HS-5 (cell line): ENCODE measurements at regions not wholly inside any gene's neighbourhood (a gene's known extent, or its start where the extent isn't known, plus 50 kb on each side); places are given as distances from the start of the nearest gene placed in this dataset.
"Not testable (repeated sequence)": the region's sequence is repeated elsewhere in the genome, so short reads cannot be mapped to it uniquely, and the experiment has no call there.

Experiments used
- DNase-seq: peaks from one replicate; pipeline ENCODE4 v3.0.0-alpha.2; 2012; ENCODE audit warnings: low read depth

DNA sequence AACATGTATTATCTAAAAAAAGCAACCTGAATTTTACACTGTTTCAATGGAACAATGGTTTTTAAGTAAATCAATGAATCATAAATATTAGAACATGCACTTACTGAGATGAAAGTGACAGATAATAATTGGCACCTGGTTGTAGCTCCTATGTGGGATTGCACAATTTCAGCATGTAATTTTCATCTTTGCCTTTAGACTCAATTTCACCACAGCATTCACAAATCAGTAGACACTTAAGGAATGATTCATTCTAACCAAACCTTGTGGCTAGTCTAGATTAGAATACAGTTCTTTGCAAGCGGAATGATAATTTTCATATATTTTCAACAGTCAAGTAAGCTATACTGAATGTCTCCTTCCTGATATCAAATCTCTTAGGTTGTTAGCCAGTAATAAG is 853.4 kb downstream of the KCNT2 start:
- DNase-seq: no peak

DNA sequence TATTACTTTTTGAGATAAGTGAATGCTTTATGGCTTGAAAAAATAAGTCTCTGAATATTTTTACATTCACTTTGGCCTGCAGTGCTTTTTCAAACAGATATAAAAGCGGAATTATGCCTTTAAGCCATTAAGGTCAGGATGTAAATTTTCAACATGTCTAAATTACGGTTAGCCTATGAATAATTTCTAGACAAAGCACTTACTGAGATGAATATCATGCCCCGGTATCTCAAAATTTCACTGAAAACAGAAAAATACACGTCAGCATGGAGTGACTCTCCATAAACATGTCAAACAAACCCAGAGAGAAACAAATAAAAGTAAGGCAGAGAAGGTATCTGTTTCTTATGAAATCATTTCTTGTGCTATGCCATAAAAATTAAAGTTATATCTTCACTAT is 853.9 kb downstream of the KCNT2 start:
- no peak for DNase-seq

DNA sequence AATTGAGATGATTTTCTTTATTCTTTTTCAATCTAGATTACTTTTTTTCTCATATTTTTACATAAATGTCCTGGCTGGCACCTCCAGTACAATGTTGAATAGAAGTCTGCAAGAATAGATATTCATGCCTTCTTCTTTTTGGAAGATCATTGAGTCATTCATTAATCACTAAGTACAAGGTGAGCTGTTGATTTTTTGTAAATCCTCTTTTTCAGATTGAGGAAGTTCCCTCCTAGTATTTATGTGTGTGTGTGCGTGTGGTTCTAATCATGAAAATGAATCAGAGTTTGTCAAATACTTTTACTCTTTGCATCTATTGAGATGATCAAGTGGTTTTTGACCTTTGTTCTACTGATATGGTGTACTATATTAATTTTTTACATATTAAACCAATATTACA is 859.3 kb downstream of the KCNT2 start:
- DNase-seq: no peak

DNA sequence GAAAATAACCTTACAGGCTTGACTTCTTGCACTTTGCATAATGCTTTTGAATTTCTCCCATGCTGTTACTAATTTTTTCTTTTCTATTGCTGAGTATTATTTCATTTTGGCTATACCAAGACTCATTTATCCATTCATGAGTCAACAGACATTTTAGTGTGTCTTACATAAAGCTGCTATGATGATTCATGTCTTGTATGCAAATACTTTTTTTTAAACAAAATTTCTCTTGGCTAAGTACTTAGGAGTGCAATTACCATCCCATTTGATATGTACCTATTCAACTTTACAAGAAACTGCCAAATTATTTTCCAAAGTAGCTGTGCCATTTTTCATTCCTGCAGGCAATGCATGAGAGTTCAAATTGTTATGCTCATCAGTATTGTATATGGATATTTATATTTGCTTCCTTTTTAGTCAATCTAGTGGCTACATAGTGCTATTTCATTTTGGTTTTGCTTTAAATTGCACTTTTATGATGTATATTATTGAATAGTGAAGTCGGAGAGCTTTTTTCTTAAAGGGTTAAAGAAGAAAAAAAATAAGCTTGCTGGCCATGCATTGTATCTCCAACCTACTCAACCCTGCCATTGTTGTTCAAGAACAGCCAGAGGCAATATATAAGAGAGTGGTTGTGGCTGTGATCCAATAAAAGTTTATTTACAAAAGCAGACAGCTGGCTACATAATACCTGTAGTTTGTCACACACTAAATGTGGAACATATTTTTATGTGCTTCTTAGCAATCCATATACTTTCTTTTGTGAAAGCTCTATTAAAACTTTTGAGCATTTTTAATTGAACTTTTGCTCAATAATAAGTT is 862.8 kb downstream of the KCNT2 start:
- no peak for DNase-seq

DNA sequence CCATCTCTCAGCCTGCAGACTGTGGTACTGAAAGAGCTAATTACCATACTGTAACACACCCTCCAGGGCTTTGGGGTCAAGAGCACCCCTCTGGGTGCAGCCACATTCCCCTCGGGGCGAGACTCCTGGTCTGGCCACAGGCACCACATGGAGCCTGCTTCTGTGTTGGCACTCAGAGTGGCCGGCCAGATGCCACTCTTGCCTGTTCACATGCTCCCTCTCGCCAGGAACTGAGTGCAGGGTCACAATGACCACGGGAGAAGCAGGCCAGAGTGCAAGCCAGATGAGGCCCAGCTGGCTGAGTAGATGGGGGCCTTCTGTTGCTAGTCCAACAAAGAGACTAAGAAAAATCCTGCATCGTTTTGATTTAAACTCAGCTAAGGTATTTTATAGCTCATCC is 864.0 kb downstream of the KCNT2 start:
- DNase-seq: no peak

DNA sequence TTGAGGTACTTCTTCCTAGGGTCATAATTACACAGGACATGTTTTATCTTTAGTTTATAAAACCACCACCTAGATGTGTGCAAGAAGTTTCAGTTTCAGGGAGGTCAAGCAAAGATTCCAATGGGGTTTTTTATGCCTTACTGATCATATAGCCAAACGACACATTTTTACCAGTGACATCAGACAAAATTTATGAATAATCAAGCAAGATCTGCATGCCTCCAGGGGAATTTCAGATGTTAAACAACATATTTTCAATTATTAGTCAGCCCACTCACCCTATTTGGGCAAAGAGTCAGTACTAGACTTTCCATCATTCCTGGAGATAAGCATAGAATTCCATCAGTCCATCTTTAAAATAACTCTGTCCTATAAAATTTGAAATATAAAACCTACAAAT is 867.4 kb downstream of the KCNT2 start:
- DNase-seq: peak; percentile 20

DNA sequence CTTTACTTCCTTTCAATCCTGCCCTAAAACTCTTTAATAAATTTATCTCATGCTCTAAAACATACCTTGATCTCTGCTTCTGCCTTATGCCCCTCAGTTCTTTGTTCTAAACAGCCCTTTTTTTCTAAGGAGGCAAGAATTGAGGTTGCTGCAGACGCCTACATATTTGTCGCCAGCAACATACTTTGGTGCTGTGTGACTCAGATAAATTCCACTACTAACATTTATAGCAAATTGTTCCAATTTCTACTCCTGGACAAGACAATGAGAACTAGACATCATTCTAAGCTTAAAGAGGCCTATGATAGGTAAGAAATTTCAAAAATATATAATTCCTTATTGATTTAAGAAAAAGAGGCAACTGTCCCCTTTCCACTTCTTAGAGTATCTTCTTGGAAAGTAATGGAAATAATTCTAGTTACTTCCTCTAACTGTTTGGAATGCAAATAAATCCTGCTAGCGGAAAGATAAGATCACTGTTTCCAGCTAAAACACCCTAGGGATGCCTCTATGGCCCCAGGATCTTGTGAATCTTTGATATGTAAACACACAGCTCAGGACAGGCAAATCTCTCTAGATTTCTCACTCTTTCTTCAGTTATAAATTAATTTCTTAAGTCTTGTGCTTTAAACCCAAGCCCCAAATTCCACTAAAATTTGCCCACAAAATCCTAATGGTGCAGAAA is 869.1 kb downstream of the KCNT2 start:
- DNase-seq: no peak

DNA sequence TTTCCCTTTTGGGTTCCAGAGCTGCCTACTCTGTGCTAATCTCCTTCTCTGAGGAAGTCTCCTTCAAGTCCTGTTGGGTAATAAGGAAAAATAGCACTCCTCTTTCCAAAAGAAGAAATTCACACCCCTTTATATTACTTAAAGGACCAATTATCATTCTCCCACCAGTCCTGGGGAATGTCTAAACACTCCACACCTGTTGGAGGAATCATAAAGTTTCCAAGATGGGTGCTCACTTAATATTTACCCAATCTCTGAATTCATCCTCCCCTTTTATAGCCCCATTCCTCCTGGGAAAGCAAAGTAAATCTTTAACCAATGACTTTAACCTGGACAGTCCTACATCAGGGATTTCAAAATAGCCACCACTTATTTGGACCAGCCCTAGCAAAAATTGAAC is 873.1 kb downstream of the KCNT2 start:
- no peak for DNase-seq

DNA sequence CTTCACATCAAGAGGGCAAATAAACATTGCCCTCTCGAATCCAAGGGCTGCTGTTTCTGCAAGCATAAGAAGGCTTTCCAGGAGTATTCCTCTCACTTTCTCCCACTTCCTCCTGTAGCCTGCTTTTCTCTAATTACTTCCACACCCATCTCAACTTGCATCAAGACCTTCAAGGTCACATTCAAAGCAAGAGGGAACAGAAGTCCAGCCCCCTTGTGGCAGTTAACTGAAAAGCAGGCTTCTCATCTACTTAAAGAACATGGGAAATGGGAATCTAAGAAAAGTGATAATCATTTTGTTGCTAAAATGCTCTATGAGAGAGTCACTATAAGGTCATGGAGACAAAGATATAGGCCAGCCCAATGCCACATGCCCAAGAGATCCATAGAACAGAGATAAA is 874.4 kb downstream of the KCNT2 start:
- DNase-seq: no peak

DNA sequence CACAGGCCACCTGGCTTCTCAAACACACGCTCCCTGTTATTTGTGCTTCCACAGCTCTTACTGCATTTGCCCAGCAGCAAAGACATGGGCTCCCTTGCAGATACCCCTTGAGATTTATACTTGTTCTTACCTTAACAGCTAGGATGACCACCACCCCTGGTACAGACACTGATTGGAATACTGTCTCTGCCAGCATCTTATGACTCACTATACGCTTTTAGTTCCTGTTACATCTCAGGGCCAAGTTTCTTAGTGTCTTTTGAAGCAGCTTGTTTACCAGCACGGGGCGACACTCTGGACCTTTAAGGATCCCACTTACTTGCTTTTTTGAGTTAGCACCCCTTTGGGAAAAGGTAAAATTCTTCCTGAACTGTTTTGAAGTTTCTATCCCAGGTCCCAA is 874.8 kb downstream of the KCNT2 start:
- DNase-seq: no peak

DNA sequence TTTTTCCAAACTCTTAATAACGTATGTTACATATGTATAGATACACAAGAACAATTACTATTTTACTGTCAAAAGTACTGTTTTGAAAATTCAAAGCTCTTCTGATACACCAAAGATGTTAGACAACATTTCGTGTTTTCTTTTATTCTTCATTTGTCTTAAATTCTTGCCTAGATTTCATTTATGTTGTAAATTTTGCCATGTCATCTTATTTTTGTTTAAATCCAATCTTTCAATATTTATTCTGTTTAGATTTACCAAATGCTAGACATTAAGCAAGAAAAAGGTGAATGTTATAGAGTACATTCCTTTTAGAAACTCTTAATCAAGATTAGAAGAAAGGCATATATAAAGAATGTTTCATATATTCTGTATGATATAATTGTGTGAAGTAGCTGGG is 876.9 kb downstream of the KCNT2 start:
- no peak for DNase-seq

DNA sequence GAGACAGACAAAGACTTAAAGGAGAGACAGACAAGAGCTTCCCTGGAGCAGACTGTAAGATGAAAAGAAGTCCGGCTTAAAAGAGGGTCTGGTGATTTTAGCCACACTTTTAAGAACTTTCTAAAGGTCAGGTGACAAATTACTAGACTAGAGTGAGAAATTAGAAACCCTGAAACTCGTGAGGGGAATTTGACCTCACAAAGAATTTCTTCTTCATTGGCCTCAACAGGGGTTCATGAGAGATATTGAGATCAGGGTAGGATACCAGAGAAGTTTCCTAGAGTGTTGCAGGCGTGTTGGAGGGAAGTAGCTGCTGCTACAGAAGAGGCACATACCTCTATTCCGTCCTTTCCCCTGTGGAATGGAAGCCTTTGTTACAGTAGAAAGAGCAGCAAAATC is 884.4 kb downstream of the KCNT2 start:
- DNase-seq: no peak

DNA sequence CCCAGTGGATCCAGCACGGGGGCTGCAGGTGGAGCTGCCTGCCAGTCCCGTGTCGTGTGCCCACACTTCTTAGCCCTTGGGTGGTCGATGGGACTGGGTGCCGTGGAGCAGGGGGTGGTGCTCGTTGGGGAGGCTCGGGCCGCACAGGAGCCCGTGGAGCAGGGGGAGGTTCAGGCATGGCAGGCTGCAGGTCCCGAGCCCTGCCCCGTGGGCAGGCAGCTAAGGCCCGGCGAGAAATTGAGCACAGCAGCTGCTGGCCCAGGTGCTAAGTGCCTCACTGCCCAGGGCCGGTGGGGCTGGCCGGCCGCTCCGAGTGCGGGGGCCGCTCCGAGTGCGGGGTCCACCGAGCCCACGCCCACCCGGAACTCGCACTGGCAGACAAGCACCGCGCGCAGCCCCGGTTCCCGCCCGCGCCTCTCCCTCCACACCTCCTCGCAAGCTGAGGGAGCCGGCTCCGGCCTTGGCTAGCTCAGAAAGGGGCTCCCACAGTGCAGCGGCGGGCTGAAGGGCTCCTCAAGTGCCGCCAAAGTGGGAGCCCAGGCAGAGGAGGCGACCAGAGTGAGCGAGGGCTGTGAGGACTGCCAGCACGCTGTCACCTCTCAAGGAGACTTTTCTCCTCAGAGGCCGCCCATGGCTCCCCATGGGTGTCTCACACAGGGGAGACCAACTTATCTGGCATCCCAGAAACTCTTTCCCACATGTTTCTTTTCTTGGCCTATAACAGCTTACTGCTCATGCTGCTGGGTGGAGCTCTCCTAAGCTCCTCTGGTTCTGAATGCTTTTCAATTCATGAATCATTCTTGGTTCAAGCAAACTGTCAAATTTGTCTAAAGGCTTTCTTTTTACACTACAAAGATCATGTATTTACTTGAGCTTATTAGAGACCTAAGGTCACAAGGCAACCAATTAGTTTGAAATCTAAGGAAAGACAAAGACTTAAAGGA is 885.1 kb downstream of the KCNT2 start:
- DNase-seq: not testable (repeated sequence)

DNA sequence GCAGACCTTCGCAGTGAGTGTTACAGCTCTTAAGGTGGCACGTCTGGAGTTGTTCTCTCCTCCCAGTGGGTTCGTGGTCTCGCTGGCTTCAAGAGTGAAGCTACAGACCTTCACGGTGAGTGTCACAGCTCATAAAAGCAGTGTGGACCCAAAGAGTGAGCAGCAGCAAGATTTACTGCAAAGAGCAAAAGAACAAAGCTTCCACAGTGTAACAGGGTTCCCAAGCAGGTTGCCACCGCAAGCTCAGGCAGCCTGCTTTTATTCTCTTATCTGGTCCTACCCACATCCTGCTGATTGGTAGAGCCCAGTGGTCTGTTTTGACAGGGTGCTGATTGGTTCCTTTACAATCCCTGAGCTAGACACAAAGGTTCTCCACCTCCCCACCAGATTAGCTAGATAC is 886.1 kb downstream of the KCNT2 start:
- not testable (repeated sequence) for DNase-seq

DNA sequence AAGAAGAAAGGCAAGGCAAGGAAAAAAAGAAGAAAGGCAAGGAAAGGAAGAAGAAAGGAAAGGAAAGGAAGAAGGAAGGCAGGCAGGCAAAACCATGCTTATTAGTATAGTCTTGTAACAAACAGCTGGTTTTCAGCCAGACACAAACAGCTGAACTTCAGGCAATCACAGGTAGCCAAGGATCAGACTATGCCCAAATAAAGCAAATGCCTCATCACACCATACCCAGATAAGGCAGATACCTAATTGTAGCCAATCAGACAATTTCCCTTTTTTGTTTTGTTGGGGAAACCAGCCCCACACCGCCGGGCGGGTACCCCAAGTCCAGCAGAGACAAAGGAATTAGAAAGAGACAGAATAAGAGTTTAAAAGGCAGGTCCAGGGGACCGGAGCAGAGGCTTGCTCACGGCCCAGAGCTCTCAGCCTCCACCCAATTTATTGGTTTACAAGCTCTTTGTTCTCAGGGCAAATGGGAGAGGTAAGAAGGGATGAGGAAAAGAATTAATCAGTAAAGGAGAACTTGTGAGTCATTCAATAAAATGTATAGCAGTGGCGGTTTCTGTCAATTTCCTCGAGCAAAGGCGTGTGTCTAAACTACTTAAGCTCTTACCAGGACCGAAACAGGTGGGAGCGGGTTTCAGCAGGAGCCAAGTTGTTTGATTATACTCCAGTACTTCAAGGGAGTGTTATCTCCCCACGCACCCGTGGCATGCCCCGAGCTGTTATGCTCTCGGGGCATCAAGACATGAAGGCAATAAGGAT is 886.8 kb downstream of the KCNT2 start:
- no peak for DNase-seq

DNA sequence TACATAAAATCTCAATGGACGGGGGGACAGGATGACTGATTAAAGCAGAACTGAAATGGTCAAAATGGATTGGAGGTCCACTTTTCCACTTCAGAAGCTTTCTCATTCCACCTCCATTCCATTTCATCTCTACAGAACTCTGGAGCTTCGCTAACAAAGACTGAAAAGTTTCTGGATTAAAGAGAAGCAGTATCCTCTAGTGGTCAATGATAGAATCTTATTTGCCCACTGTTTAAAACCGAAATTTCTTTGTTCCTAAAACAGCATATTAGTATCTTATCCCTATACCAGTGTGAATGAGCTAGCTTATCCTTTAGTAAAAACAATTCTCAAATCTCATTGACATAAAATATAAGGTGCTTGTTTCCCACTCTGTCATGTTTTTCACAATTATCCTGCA is 890.6 kb downstream of the KCNT2 start:
- DNase-seq: no peak

DNA sequence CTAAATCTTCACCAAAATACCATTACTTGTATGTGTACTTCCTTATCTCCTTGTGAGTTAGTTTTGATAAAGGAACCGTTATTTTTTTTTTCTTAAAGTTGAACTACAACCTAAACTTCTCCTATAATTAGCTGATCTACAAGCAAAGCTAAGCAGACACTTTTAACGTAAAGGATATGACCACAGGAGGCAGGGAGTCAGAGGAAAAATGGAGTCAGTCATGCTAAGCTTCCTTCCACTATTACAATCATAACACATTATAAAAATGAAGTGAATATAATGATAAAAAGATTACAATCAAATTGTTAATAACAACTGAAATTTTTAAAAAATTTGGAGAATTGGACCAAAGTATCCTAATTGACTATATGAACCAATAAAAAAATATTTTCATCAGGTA is 892.6 kb downstream of the KCNT2 start:
- DNase-seq: no peak

DNA sequence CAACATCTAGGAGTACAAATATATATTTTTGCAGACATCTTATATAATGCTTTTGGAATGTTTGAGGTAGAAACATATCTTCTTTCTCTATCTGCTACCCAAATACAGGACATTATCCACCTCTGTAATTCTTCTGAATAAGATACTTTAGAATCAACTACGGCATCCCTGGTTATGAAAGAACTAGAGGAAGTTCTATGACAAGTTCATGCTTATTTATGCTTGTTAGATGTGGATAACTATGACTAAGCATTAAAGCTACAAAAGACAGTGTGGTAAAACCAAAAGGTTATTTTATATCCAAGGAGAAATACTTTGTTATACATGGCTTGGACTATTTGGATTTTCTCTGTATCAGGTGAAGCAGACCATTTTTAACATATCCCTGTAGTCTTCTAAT is 894.0 kb downstream of the KCNT2 start:
- no peak for DNase-seq

DNA sequence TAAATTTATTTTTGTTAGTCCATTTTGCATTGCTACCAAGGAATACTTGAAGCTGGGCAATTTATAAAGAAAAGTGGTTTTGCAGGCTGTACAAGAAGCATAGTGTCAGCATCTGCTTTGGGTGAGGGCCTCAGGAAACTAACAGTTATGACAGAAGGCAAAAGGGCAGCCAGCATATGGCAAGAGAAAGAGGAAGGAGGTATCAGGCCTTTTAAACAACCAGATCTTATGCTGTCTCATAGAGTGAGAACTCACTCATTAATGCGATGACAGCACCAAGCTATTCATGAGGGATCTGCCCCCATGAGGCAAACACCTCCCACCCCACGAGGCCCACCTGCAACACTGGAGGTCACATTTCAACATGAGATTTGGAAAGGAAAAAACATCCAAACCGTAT is 898.4 kb downstream of the KCNT2 start:
- DNase-seq: no peak

DNA sequence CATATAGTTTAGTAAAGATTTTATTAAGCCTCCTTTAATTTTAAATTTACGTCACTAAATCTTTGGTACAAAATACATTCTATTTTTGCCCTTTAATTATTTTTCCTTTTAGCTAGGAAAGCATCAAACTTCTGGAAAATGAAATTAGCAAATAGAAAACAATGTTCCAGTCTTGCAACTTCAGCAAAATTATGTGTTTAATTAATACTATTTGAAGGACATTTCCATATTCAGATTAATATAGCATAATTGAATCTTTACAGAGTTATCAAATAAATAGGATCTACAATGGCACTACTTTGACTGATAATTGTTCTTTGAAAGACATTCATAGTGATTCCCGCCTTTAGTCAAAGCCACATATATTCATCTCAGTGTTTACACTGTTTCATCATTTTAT is 904.2 kb downstream of the KCNT2 start:
- no peak for DNase-seq

DNA sequence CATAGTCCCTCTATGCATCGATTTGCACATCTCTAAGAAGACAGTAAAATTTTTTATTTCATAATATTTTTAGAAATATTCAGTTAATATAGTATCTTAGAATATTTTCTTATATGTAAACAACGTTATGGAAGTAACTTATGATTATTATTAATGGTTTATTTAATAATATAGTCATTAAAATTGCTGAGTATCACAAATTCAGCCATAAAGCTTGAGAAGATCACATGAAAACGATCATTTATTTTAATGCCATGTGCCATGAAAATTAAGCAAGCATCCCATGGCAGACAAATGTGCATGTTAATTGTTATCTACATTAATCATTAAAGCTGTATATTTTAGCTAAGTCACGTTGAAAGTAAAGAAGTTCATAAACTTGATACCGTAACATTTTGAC is 907.1 kb downstream of the KCNT2 start:
- no peak for DNase-seq

DNA sequence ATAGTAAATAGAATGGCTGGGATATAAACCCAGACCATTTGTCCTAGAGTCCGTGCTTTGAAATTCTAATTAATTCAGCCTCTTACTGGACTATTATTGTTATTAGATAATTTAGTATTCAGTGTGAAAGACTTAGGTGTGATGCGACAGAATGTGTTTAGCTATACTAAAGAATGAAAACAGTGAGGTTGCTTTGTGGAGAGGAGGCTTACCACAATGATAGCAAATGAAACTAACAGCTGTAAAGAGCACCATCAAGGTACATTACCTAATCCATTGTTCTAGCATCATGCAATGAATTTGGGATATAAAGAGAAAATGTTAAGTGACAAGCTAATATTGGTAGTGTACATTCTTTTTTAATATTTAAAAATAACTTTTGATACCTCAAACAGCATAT is 911.1 kb downstream of the KCNT2 start:
- DNase-seq: no peak
